ENCODE measurements at regions not wholly inside any gene's neighbourhood (a gene's known extent, or its start where the extent isn't known, plus 50 kb on each side); places are given as distances from the start of the nearest gene placed in this dataset.

DNA sequence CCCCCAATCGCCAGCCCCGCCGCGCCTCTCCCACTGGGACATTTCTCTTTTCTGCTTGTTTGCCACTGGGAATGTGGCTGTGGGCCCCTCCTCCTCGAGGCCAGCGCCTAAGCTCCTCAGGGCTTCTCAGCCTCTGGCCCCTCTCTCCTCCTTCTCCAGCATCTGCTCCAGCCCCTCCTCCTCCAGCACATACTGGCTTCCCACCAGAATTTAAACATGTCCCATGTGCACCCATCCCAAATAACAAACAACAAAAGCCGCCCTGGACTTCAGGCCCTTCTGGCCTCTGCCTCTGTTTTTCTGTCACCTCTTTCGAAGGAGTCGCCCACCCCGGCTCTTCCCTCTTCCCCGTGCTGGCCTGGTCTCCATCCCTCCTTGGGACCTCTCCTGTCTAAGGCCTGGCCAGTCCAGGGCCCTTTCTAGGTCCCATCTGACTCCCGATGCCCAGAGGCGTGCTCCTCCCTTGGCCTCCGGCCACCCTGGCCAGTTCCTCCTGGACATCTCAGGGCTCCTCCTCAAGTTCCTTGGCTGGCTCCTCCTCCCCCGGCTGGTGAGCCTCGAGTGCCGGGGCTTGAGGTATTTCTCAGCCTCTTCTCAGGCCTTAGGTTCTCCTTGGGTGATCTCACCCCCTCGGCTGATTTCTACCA is 94.6 kb upstream of the SLC6A6 start:
- no peak for DNase-seq (ENCODE audit: low read depth in 2 of 2)

- DNase-seq (ENCODE audit: low read depth in 2 of 2): no peak
These were observed 90.7 kb upstream of the SLC6A6 start for GRCh38 chr3:14311729-14312128.

DNA sequence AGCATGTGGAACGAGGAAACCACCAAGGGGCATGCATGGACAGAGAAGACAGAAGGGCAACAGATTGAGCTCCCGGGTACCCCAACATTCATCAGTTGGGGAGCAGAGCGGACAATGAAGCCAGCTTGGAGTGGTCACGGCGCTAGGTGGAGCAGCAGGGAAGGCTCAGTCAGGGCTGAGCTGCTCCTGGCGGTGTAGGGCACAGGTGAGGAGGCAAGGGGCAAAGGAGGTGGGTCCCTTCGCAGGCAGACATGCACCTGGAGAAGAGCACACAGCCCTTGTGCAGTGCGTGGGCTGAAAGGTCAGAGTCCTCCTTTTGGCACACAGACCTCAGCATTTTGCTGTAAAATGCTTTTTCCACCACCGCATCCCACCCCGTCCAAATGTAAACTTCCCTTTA is 90.0 kb upstream of the SLC6A6 start:
- DNase-seq (ENCODE audit: low read depth in 2 of 2): no peak

- no peak for DNase-seq (ENCODE audit: low read depth in 2 of 2)
These were observed 85.3 kb upstream of the SLC6A6 start for GRCh38 chr3:14317057-14317553.

- DNase-seq (ENCODE audit: low read depth in 2 of 2): no peak
These were observed 83.8 kb upstream of the SLC6A6 start for GRCh38 chr3:14318646-14319045.

- DNase-seq (ENCODE audit: low read depth in 2 of 2): no peak
These were observed 82.7 kb upstream of the SLC6A6 start for GRCh38 chr3:14319654-14320182.

DNA sequence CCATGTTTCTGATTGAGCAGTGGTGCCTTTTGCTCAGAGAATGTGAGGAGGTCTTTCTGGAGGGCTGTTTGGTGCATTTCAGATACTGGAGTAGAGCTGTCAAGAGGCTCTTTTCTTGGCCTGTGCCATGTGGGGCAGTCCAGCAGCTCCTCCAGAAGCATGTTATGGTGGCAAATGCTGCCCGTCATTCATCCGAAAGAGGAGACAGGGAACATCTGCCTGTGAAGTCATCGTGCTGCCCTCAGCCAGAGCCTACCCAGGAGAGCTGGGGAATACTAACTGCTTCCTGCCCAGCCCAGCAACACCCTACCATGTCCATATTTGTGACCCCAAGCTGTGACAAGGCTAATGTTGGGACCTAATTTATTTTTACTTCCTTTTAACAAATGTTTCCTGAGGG is 82.2 kb upstream of the SLC6A6 start:
- no peak for DNase-seq (ENCODE audit: low read depth in 2 of 2)

GRCh38 chr3:14322001-14322400 is 80.4 kb upstream of the SLC6A6 start:
- DNase-seq (ENCODE audit: low read depth in 2 of 2): no peak

DNA sequence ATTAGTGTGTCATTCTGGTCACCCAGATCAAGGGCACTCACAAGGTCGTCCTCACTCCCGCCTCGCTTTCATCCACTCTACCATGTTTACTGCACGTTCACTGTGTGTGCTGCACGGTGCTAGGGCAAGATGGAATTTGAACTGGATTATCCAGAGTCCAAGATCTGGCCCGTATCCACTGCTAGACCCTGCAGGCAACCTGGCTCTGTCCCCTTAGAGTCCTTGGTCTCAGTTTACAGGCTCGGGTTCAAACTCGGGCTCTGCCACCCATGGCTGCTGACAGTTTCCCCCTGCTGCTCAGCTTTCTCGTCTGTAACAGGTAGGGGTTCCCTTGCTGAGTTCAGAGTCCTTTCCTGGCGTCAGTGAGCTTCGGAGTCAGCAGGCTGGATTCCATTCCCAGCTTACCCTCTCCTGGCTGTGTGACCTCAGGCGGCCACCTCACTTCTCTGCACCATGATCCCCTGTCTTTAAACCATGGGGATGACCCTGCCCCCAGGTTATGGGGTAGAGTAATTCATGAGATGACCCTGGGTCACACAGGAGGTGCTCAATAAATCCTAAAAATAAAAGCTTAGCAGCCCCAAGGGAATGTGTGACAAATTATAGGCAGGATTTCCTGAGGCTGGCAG is 79.6 kb upstream of the SLC6A6 start:
- DNase-seq (ENCODE audit: low read depth in 2 of 2): no peak

DNA sequence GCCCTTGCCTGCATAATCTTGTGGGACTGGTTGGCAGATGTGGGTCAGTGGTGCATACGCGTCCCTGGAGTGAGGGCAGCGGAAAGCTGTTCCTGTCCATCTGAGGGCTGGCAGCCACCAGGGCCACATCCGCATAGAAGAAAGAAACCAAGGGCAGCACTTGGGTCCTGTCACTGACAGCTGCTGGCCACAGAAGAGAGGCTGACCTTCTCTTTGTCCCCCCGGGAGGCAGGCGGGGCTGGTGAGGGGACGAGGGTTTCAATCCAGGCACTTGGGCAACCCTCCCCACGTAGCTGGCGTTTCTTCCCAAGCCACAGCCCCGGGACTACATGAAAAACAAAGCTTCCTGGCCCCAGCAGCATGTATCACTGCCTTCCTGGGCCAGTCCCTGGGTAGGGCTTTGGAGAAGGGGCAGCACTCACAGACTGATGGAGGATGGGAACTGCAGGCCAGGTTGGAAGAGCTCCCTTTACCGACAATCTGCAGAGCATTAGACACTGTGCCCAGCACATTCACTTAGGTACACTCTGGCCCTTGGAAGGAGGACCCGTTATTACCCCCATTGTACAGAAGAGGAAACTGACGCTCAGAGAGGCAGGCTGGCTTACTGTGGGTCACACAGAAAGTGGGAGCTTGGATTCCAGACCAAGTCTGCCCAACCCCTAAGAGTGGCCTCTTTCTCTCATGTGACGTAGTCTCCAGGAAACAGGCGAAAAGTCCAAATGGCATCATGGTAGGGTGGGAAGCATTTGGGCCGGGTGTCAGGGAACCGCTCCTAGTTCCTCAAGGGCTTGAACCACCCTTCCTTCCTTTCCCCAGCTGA is 78.8 kb upstream of the SLC6A6 start:
- DNase-seq (ENCODE audit: low read depth in 2 of 2): no peak

- DNase-seq (ENCODE audit: low read depth in 2 of 2): no peak
These were observed 78.0 kb upstream of the SLC6A6 start for GRCh38 chr3:14324224-14324944.

DNA sequence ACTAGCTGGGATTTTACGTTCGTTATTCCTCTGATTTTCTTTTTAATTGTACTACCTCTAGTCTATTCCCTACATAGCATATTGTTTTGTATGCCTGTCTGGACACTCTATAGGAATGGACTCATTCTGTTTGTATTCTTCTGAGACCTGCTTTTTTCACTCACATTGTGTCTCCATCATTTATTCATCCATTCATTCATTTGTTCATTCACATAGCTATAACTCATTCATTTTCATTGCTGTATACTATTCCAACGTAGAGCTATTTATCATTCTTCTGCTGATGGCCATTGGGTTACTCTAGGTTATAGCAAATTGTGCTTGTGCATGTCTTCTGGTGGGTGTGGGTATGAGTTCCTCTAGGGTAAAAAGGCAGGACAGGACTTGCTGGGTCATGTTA is 74.0 kb upstream of the SLC6A6 start:
- no peak for DNase-seq (ENCODE audit: low read depth in 2 of 2)

- DNase-seq (ENCODE audit: low read depth in 2 of 2): no peak
These were observed 73.1 kb upstream of the SLC6A6 start for GRCh38 chr3:14329116-14329830.

DNA sequence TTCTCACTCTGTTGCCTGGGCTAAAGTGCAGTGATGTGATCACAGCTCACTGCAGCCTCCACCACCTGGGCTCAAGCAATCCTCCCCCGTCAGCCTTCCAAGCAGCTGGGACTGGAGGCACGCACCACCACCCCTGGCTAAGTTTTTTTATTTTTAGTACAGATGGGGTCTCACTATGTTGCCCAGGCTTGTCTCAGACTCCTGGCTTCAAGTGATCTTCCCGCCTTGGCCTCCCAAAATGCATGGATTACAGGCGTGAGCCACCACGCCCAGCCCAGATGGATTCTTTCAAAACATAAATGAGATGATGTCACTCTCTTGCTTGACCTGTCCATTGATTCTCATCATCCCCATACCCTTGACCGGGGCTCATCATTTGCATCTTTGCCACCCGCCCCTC is 72.6 kb upstream of the SLC6A6 start:
- no peak for DNase-seq (ENCODE audit: low read depth in 2 of 2)

GRCh38 chr3:14330508-14330907 is 71.9 kb upstream of the SLC6A6 start:
- no peak for DNase-seq (ENCODE audit: low read depth in 2 of 2)

GRCh38 chr3:14331251-14331650 is 71.2 kb upstream of the SLC6A6 start:
- DNase-seq (ENCODE audit: low read depth in 2 of 2): no peak

DNA sequence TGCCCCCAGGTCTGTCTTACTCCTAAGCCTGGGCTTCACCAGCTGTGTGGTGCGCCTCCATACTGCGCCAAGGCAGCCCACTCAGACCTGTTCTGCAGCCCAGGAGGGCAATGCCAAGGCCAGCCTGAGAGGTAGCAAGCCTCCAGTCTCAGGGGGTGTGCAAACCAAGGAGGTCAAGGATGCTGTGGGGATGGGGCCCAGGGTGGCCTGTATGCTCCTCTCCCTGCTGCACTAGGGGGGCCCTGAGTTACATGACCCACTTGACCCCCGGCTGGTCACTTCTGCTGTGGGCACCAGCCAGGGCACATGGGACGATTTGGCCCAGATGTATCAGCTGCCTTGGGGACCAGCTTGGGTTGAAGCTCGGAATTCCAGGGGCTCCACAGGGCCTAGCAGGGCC is 70.0 kb upstream of the SLC6A6 start:
- DNase-seq (ENCODE audit: low read depth in 2 of 2): no peak

DNA sequence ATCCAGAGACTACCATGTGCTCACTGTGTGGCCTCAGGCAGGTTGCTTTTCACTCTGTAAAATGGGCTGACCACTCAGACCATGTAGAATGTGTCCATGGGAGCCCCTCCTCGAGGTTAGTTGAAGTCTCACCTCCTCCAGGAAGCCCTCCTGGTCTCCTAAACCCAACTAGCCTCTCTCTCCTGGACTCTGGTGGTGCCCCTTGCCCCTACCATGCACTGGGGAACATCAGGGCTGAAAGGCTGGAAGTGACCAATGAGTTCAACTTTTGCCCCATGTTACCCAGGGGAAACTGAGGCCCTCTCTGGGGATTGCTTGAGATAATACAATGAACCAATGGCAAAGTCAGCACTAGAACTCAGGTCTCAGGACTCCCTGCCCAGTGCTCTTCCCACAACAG is 69.2 kb upstream of the SLC6A6 start:
- DNase-seq (ENCODE audit: low read depth in 2 of 2): no peak

DNA sequence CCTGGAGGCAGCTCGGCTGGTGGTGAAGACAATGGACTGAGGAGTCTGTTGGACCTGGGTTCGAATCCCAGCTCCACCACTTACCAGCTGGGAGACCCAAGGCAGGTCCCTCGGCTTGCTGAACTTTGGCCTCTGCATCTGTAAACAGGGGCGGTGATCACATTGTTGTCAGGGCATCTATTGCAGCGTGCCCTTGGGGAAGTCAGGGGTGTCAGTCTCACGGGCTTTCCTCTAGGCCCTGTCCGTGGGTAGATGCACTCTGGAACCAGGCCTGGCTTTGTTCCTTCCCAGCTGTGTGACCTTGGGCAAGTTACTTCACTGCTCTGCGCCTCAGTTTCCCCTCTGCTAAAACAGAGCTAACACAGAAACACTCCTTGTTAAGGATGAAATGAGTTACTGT is 68.8 kb upstream of the SLC6A6 start:
- DNase-seq (ENCODE audit: low read depth in 2 of 2): no peak

- no peak for DNase-seq (ENCODE audit: low read depth in 2 of 2)
These were observed 68.3 kb upstream of the SLC6A6 start for GRCh38 chr3:14334136-14334535.

DNA sequence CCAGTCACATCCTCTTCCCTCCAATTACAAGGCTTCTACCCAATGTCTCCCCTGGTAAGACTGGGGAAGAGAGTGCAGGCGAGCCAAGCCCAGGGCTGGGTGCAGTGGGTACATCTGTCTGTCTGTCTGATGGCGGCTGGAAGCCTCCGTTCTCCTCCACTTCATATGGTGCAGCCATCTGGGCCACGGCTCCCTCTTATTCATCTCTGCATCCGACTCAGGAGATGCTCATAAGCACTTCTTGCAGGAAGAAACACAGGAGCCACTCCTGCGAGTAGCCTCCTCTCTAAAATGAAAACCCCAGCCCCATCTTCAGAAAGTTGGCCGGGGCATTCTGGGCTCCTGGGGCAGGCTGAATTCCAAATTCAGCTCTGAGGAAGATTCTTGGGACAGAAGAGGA is 67.5 kb upstream of the SLC6A6 start:
- no peak for DNase-seq (ENCODE audit: low read depth in 2 of 2)

Data from stimulated activated CD8-positive, alpha-beta memory T cell treated with anti-CD3 and anti-CD28 coated beads, Interleukin-7, amount 100 ng/mL, for 4 hours (primary cell).